Retina (tissue), 1 donor: ENCODE measurements at regions not wholly inside any gene's neighbourhood (a gene's known extent, or its start where the extent isn't known, plus 50 kb on each side); places are given as distances from the start of the nearest gene placed in this dataset.

Experiments
- DNase-seq: peaks from one replicate; pipeline ENCODE4 v3.0.0-alpha.2; 2016

GRCh38 chr3:194218646-194219453 lies 82.9 kb downstream of the HES1 start:
- DNase-seq = no peak

DNA sequence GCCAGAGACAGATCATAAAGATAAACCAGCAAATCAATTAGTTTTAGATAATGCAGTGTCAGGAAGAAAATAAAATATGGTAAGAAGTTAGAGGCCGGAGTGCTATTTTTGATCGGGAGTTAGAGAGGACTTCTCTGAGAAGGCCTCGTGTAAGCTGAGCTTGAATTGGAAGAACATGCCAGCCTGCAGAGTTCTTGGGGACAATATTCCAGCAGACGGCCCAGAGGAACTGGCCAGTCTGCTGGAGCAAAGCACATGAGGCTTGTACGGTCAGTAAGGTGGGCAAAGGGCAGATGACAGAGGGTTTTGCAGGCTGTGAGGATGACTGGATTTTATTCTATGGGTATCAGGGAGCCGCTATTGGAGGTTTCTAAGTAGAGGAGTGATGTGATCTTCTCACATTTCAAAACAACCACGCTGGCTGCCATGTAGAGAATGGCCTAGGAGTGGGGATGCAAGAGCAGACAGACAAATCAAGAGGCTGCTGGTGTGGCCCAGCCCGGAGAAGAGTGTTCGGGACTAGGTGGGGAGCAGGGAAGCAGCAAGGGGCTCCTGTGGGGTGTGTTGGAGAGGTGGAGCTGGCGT lies 84.0 kb downstream of the HES1 start:
- DNase-seq = no peak

- DNase-seq = no peak
These were observed 85.0 kb downstream of the HES1 start for GRCh38 chr3:194220901-194221326.

DNA sequence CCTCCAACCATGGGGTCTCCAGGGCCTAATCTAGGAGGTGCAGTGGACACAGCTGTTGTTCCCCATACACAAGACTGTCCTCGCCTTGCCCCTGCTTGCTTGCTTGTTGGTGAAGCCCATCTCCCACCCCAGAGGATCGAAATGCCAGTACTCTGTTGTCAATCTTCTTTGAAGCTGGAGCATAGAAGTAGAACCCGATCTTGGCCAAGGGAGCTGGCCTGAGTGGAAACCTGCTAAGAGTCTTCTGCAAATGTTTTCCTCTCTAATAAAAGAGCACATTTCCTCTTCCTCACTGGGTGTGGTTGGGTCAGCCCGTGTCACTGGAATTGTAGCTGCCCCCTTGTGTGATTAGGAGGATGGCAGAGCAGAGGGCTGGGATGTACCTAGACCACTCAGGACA lies 85.4 kb downstream of the HES1 start:
- DNase-seq = no peak

- no peak for DNase-seq
These were observed 88.0 kb downstream of the HES1 start for GRCh38 chr3:194223951-194224350.

- DNase-seq = peak; percentile 50
These were observed 88.8 kb downstream of the HES1 start for GRCh38 chr3:194224471-194225417.

DNA sequence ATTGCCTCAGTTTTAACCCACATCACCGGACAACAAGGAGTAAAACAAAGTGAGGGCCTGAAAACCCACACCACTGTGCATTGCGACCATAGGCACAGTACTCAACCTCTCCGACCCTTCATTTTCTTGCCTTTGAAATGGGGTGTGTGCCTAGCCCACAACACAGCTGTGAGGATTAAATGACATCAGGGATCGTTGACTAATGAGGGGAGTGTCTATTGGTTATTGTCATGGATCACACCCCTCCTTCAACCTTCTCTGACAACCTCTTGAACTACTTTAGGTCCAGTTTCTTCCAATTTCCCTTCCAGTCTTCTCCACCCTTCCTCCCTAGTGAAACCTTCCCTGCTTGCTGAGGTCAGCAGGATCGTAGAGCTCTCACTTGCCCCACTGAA lies 89.5 kb downstream of the HES1 start:
- no peak for DNase-seq

- peak; percentile 52 for DNase-seq
These were observed 90.2 kb downstream of the HES1 start for GRCh38 chr3:194225988-194226663.

DNA sequence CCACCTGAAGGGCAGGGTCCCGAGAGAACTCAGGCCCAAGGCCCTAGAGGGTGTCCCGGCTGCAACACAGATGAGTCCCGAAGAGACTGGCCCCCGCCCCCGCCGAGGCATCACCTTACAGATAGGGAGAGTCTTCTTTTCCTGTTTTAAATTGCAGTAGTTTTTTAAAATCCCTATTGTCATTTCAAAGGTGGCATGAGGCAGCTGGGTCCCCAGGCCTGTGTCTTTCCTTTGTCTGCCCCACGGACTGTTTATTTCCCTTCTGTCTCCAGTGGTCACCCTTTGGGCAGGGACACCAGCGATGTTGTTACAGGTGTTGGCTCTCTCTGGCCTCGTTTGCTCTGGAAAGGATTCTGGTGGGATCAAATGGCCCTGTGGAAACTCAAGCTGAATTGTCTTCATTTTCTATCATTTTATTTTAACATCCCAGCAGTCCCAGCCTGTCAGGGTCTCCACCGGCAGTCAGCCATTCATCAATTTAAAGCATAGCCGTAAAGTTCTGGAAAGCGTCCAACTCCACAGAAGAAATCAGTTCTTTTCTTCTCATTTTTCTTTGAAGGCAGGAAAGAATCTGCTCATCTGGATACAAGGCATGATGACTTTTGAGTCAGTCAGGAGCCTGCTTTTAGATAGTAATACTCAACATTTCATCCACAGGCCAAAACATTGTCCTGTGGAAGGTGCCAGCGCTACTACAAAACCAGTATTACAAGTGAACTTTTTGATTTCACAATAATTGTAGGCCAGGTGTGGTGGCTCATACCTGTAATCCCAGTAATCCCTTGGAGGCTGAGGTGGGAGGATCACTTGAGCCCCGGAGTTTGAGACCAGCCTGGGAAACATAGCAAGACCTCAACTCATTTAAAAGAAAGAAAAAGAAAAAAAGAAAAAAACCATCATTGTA lies 96.2 kb downstream of the HES1 start:
- no peak for DNase-seq

DNA sequence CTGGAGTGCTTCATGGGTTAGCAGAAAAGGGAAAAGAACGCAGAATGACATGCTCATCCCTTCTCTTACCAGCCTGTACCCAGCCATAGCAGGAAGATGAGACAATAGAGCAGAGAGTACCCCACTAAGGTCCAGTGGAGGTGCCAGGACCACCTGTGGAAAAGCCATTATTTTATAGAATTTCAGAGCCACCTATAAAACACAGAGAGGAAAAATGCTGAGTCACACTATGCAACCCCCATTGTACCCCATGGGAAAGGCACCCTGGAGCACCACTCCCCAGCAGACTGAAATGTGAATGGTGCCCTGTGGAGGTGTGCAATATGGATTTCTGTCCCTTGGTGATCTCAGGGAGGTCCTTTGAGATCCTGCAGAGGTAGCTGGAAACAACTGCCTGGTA lies 97.2 kb downstream of the HES1 start:
- DNase-seq = no peak

DNA sequence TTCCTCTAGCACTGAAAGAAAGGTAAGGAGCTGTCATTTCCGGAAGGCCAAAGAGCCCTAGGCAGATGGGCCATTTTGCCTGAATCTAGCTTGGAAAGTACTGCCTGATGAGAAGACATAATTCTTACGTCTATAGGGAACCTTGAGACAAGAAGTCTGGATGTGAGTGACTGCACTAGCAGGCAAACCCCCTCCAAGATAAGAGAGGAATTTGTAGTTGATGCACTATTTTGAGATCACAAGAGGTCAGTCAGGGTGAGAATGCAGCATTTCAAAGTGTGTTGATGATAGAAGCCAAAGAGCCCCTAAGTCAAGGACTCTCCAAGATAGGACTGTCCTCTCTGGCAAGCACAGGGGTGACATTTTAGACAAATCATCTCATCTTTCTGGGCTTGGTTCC lies 99.2 kb downstream of the HES1 start:
- no peak for DNase-seq

GRCh38 chr3:194237110-194237509 lies 101.2 kb downstream of the HES1 start:
- no peak for DNase-seq

DNA sequence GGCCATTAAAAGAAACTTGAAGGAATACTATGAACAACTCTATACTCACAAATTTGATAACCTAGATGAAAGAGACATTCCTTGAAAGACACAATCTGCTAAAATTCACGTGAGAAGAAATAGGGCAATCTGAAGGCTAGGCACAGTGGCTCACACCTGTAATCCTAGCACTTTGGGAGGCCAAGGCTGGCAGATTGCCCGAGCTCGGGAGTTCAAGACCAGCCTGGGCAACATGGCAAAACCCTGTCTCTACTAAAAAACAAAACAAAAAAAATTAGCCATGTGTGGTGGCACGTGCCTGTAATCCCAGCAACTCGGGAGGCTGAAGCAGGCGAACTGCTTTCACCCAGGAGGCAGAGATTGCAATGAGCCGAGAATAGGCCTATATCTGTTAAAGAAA lies 104.8 kb downstream of the HES1 start:
- DNase-seq = no peak

GRCh38 chr3:194243172-194243837 lies 107.4 kb downstream of the HES1 start:
- DNase-seq = no peak

DNA sequence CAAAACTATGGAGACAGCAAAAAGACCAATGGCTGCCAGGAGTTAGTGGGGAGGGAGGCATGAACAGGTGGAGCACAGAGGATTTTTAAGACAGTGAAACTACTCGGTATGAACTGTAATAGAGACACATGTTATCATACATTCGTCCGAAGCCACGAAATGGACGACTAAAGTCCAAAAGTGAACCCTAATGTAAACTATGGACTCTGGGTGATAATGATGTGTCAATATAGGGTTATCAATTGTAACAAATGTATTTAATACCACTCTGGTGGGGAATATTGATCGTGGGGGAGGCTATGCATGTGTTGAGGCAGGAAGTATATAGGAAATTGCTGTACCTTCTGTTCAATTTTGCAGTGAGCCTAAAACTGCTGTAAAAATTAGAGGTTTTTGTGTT lies 107.0 kb downstream of the CPN2 start:
- no peak for DNase-seq

DNA sequence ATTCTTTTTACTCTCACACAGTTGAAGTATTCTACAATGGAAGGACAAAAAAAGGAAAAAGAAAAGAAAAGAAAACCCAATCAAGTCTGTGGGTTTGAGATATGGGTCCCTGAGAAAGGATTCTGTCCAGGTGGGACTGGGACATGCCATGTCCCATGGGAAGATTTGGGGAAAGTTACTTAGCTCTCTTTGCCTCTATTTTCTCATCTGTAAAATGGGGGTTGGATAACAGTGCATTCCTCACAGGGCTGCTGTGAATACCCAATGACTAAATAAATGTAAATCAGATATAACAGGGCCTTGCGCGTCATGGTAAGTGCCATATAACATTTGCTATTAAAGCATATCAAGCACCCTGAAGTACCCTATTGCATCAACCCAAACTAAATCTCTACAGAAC lies 105.7 kb downstream of the CPN2 start:
- DNase-seq = no peak

DNA sequence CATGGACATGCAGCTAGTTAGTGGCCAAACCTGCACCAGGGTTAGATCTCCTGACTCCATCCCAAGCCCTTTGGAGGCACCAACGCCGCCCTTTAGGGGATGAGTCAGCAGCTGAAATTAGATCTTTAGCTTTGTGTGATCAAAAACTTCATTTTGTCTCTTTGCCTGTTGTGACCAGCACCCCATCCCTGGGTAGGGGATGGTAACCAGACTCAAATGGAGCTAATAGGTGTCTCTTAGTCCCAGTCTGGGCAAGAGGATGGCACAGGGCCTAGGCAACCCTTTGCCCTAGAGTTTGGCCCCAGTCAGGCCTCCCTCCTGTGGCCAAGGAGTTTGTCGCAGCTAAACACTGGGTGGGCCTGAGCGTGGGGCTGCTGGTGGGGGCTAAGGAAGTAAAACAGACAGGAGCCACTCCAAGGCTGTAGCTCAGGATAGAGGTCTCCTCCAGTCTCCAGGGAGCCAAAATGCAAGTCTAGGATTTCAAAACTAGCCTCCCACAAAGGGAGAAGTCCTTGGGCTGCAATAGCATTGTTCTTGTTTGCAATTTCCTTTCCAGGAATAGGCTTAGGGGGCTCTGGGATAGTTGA lies 105.1 kb downstream of the CPN2 start:
- DNase-seq = no peak

DNA sequence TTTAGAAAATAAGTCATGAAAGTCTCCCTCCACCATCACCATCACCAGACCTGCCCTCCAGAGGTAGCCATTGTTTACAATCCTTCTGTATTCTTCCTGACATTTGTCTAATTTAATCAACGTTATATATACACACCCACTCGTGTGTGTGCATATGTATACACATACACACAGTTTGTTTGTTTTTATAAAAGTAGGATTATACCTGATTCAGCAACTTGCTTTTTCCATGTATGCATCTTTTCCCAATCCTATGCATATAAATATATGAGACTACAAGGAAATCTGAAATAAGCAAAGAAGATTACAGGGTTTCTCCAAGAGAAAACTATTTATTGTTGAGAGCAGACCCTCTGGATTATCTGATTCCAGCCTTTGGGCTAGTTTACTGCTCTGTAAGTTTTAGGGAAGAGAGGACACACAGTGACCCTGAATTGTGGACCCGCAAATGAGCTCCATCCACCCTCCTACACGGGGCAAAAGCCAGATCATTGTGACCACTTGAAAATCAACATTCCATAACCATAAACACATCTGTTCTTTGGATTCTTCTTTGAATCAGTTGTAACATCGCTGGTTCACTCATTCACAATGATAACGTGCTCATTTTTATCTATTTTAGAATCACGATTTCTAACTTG lies 104.3 kb downstream of the CPN2 start:
- no peak for DNase-seq

DNA sequence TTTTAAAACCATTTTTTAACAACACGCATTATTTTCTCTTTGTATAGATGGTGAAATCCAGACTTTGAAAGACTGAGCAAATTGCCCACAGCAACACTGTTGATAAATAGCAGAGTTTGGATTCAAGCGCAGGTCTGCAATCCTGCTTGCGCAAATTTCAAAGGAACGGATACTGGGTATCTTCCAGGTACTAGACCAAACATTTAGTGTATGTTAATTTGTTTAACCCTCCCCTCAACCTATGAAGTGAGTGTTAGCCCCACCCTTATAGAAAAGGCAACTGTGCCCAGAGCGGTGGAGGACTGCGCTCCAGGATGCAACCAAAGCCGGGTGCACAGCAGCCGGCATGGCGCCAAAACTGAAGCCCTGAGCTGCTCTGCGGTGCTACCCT lies 103.8 kb downstream of the CPN2 start:
- DNase-seq = no peak

DNA sequence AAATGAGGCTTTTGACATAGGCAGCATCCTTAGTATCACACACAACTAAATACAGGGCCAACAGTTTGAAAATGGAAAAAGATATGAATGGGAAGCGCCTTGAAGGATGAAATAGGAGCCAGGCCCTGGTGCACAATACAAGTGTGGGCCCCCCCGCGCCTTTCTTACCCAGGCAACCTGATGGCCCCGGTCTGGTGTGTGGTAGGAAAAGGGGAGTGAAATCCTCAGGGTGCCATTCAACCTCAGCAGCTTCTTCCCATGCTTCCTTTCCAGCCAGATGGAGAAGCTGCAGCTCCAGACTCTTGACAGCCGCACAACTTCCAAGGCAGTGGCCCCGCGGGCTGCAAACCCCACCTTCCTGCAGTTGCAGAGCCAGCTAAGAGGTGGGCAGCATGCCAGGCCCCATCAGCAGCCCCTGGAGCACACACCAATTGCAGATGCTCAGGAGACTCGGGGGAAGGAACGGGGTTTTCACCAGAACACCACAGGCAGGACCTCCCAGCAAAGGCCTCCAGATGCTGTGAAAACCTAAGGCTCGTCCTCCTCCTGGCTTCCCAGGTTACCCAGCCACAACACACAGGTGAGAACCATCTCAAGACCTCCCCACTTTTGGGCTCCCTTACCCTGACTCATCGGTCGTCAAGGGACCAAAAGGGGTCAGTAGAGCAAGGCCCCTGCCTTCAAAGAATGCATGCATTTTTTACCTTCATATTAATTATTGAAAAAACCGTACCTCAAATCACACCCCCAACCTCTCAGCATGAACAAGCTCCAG lies 101.6 kb downstream of the CPN2 start:
- no peak for DNase-seq
